A673 (cell line): ENCODE measurements at regions not wholly inside any gene's neighbourhood (a gene's known extent, or its start where the extent isn't known, plus 50 kb on each side); places are given as distances from the start of the nearest gene placed in this dataset.

Source experiments
- BruUV-seq: library from RNA; stranded (reverse); fragments of 400-500 nt; replicated peaks from 2 replicates; lab custom pipeline; 2021; lab: Mats Ljungman, UMichigan
- CTCF ChIA-PET: fragments of 300-600 bp; sonication (Branson Sonifier 250); formaldehyde crosslinking; loops from one replicate; lab custom pipeline; 2022; ENCODE audit warnings: antibody characterized with exemption; lab: Charles Lee
- POLR2A ChIA-PET: fragments of 300-600 bp; sonication (Branson Sonifier 250); formaldehyde crosslinking; loops from one replicate; lab custom pipeline; 2022; ENCODE audit warnings: antibody characterized with exemption; ENCODE audit not compliant: low non-redundant PET; lab: Charles Lee
- DNase-seq: peaks from one replicate; pipeline ENCODE4 v3.0.0-alpha.2; 2015; ENCODE audit warnings: low spot score
- H3K27ac ChIP-seq: fragments of 200-600 bp; sonication (generic); 2 replicates; pipeline ENCODE4 v1.5.1; 2016; ENCODE audit warnings: mixed run types, low read depth, mild to moderate bottlenecking, mixed read lengths, antibody characterized with exemption, low read length; ENCODE audit not compliant: poor library complexity, severe bottlenecking
- H3K27me3 ChIP-seq: fragments of 200-600 bp; sonication (generic); replicated peaks from 2 replicates; pipeline ENCODE4 v1.6.1; 2017; ENCODE audit warnings: mixed run types, low read depth, mild to moderate bottlenecking, mixed read lengths, antibody characterized with exemption, low read length; ENCODE audit not compliant: insufficient read depth, poor library complexity
- H3K36me3 ChIP-seq: fragments of 200-600 bp; sonication (generic); 2 replicates; pipeline ENCODE4 v1.6.1; 2016; ENCODE audit warnings: mixed run types, mild to moderate bottlenecking, mixed read lengths, antibody characterized with exemption, low read length; ENCODE audit not compliant: insufficient read depth, poor library complexity, severe bottlenecking
- H3K4me1 ChIP-seq: fragments of 200-600 bp; sonication (generic); 2 replicates; pipeline ENCODE4 v1.6.1; 2017; ENCODE audit warnings: mixed run types, mild to moderate bottlenecking, mixed read lengths, antibody characterized with exemption, low read length; ENCODE audit not compliant: insufficient read depth, poor library complexity, severe bottlenecking
- H3K4me3 ChIP-seq: fragments of 200-600 bp; sonication (generic); 2 replicates; pipeline ENCODE4 v1.5.1; 2016; ENCODE audit warnings: low read depth, mixed run types, mild to moderate bottlenecking, mixed read lengths, low read length; ENCODE audit not compliant: poor library complexity, severe bottlenecking
- H3K9me3 ChIP-seq: fragments of 200-600 bp; sonication (generic); 2 replicates; pipeline ENCODE4 v1.6.1; 2016; ENCODE audit warnings: mixed run types, low read depth, mild to moderate bottlenecking, mixed read lengths, antibody characterized with exemption, low read length; ENCODE audit not compliant: poor library complexity, severe bottlenecking
- EZH2 ChIP-seq: fragments of 200-600 bp; sonication (generic); IDR thresholded peaks from 2 replicates; pipeline ENCODE4 v1.6.1; 2017; ENCODE audit warnings: borderline replicate concordance, low read depth, mild to moderate bottlenecking, mixed read lengths, antibody characterized with exemption, low read length; ENCODE audit not compliant: poor library complexity, severe bottlenecking
- intact Hi-C: fragments of 100-400 bp; cut with micrococcal nuclease; formaldehyde crosslinking; loops from one replicate; pipeline ENCODE4 v1.10.0; 2022; ENCODE audit not compliant: unreplicated experiment
- TF ChIP-seq, protein P1 (sequence below): fragments of 300-800, 200-600 bp; sonication (generic); conservative IDR thresholded peaks from 2 replicates; pipeline ENCODE4 v1.5.1; 2017; ENCODE audit warnings: low read depth, mild to moderate bottlenecking, antibody characterized with exemption, low read length, moderate library complexity, mixed read lengths

DNA sequence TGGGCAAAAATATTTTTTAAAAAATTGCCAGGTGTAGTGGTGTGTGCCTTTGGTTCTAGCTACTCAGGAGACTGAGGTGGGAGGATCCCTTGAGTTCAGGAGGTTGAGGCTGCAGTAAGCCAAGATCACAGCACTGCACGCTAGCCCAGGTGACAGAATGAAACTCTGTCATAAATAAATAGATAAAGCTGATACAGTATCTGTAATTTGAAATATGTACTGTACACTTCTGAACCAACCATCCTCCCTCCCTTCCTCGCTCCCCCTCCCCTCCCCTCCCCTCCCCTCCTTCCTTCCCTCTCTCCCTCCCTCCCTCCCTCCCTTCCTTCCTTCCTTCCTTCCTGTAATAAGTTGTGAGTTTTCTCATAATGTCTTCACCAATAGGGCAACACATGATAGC, 208.4 kb upstream of the RBFOX1 start:
- CTCF ChIA-PET: no interaction called here
- H3K27ac ChIP-seq: no peak overlapping the region
- BruUV-seq: no TSS peak
- no peaks in the 10 kb centered on the region for H3K9me3 ChIP-seq
- POLR2A ChIA-PET: no interaction called here
- intact Hi-C loops: no loop called here
- H3K36me3 ChIP-seq: no peaks in the 10 kb centered on the region
- no peaks in the 10 kb centered on the region for H3K4me1 ChIP-seq
- TF ChIP-seq, protein P1, sequence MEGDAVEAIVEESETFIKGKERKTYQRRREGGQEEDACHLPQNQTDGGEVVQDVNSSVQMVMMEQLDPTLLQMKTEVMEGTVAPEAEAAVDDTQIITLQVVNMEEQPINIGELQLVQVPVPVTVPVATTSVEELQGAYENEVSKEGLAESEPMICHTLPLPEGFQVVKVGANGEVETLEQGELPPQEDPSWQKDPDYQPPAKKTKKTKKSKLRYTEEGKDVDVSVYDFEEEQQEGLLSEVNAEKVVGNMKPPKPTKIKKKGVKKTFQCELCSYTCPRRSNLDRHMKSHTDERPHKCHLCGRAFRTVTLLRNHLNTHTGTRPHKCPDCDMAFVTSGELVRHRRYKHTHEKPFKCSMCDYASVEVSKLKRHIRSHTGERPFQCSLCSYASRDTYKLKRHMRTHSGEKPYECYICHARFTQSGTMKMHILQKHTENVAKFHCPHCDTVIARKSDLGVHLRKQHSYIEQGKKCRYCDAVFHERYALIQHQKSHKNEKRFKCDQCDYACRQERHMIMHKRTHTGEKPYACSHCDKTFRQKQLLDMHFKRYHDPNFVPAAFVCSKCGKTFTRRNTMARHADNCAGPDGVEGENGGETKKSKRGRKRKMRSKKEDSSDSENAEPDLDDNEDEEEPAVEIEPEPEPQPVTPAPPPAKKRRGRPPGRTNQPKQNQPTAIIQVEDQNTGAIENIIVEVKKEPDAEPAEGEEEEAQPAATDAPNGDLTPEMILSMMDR: no peak
- no peak for TF ChIP-seq EZH2
- no peak for DNase-seq
- H3K27me3 ChIP-seq: no peaks in the 10 kb centered on the region
- no peak overlapping the region for H3K4me3 ChIP-seq

DNA sequence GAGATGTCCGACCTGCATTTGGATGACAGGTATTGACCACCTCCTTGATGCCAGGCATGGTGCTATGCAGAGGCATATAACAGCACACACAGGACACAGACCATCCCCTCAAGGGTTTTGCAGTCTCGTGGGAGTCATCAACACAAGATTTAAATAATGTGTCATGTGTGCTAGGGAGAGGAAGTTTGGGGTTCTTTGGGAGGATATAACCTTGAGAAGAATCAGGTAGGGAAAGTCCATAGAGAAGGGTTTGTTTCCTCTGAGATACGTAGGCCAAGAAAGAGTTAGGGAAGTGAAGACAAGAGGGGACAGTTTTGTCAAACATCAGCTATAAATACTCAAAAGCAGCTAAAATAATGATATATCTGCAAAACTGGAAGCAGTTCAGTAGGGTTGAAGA, 215.9 kb upstream of the RBFOX1 start:
- ChIA-PET CTCF (no interaction called here), POLR2A (no interaction called here)
- BruUV-seq: no TSS peak
- Histone ChIP-seq H3K27me3 (no peaks in the 10 kb centered on the region), H3K36me3 (no peaks in the 10 kb centered on the region), H3K4me1 (no peaks in the 10 kb centered on the region), H3K27ac (no peak overlapping the region), H3K9me3 (no peaks in the 10 kb centered on the region), H3K4me3 (no peak overlapping the region)
- intact Hi-C loops: no loop called here
- DNase-seq: no peak
- no peak for TF ChIP-seq EZH2
- TF ChIP-seq, protein P1: no peak

DNA sequence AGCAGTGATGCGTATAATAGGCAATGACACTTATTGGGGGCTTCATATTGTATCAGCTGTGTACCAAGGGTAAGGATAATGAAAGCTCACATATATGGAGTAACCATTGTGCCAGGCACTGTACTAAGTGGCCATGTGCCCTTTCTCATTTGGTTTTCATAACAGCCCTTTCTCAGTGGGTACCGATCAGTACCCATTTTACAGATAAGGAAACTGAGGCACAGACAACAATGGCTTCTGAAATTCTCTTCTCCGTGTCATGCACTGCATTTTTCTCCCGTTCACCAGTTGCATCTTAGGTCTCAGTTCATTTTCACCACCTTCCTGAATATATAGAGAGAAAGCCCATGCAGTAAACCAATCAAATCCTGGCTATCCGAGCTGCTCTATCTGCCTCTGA, 216.7 kb upstream of the RBFOX1 start:
- no peak overlapping the region for H3K4me3 ChIP-seq
- POLR2A ChIA-PET: no interaction called here
- no peaks in the 10 kb centered on the region for H3K9me3 ChIP-seq
- DNase-seq: no peak
- no peaks in the 10 kb centered on the region for H3K4me1 ChIP-seq
- H3K27ac ChIP-seq: no peak overlapping the region
- CTCF ChIA-PET: no interaction called here
- BruUV-seq: no TSS peak
- no peaks in the 10 kb centered on the region for H3K27me3 ChIP-seq
- intact Hi-C loops: no loop called here
- H3K36me3 ChIP-seq: no peaks in the 10 kb centered on the region
- no peak for TF ChIP-seq EZH2
- TF ChIP-seq, protein P1: no peak
